Loucy (cell line): ENCODE measurements at regions not wholly inside any gene's neighbourhood (a gene's known extent, or its start where the extent isn't known, plus 50 kb on each side); places are given as distances from the start of the nearest gene placed in this dataset.

Experiments used
- CTCF ChIP-seq: fragments of 200-600 bp; sonication (generic); conservative IDR thresholded peaks from 2 replicates; pipeline ENCODE4 v1.5.1; 2014; ENCODE audit warnings: mild to moderate bottlenecking, antibody characterized with exemption, low read length
- EZH2phosphoT487 ChIP-seq: fragments of 200-600 bp; IDR thresholded peaks from 2 replicates; pipeline ENCODE4 v1.6.1; 2018; ENCODE audit warnings: antibody characterized with exemption, mild to moderate bottlenecking, moderate library complexity, borderline replicate concordance

GRCh38 chr5:33309068-33309467, 131.7 kb upstream of the TARS1 start:
- TF ChIP-seq CTCF (no peak), EZH2phosphoT487 (no peak)
